AG10803 (cell line): ENCODE measurements at regions not wholly inside any gene's neighbourhood (a gene's known extent, or its start where the extent isn't known, plus 50 kb on each side); places are given as distances from the start of the nearest gene placed in this dataset.
A peak's percentile ranks its signal among the peaks of the same experiment; 100 is the strongest.

ENCODE experiments used
- DNase-seq: peaks from one replicate; pipeline ENCODE4 v3.0.0; 2010; ENCODE audit warnings: low read depth
- H3K4me3 ChIP-seq: 2 replicates; pipeline ENCODE4 v1.5.1; 2011; ENCODE audit warnings: mild to moderate bottlenecking, low read length, control low read depth
- CTCF ChIP-seq: conservative IDR thresholded peaks from 2 replicates; pipeline ENCODE4 v1.5.1; 2011; ENCODE audit warnings: mild to moderate bottlenecking, low read length, control low read depth, inconsistent platforms

- no peak for TF ChIP-seq CTCF
- H3K4me3 ChIP-seq, result no peak overlapping the region
- DNase-seq, result no peak
Measured at GRCh38 chr10:126840576-126841135, 64.6 kb upstream of the DOCK1 start.

GRCh38 chr10:126841341-126841895, 63.8 kb upstream of the DOCK1 start:
- TF ChIP-seq CTCF, result no peak
- DNase-seq, result no peak
- H3K4me3 ChIP-seq, result no peak overlapping the region

- no peak for TF ChIP-seq CTCF
- DNase-seq, result no peak
- H3K4me3 ChIP-seq, result no peak overlapping the region
Measured at GRCh38 chr10:126842356-126842755, 62.9 kb upstream of the DOCK1 start.

- TF ChIP-seq CTCF, result no peak
- H3K4me3 ChIP-seq, result no peak overlapping the region
- no peak for DNase-seq
Measured at GRCh38 chr10:126842836-126843235, 62.4 kb upstream of the DOCK1 start.

GRCh38 chr10:126843299-126843934, 61.8 kb upstream of the DOCK1 start:
- no peak overlapping the region for H3K4me3 ChIP-seq
- no peak for DNase-seq
- no peak for TF ChIP-seq CTCF

- H3K4me3 ChIP-seq, result no peak overlapping the region
- no peak for TF ChIP-seq CTCF
- DNase-seq, result peak; percentile 12
Measured at GRCh38 chr10:126844406-126844805, 60.8 kb upstream of the DOCK1 start.

- no peak overlapping the region for H3K4me3 ChIP-seq
- TF ChIP-seq CTCF, result no peak
- DNase-seq, result no peak
Measured at GRCh38 chr10:126846469-126846868, 58.8 kb upstream of the DOCK1 start.
